SK-N-MC (cell line): ENCODE measurements at regions not wholly inside any gene's neighbourhood (a gene's known extent, or its start where the extent isn't known, plus 50 kb on each side); places are given as distances from the start of the nearest gene placed in this dataset.
"Not testable (repeated sequence)": the region's sequence is repeated elsewhere in the genome, so short reads cannot be mapped to it uniquely, and the experiment has no call there.

ENCODE experiments used
- DNase-seq: peaks from one replicate; pipeline ENCODE4 v3.0.0-alpha.2; 2011; ENCODE audit warnings: low read depth, low spot score
- H3K27ac ChIP-seq: fragments of 200-600 bp; sonication (generic); 2 replicates; pipeline ENCODE4 v1.5.1; 2016; ENCODE audit warnings: mixed run types
- H3K36me3 ChIP-seq: fragments of 200-600 bp; sonication (generic); 2 replicates; pipeline ENCODE4 v1.6.1; 2017; ENCODE audit warnings: antibody characterized with exemption, low read length, mixed read lengths; ENCODE audit not compliant: insufficient read depth
- H3K4me3 ChIP-seq: fragments of 200-600 bp; sonication (generic); 2 replicates; pipeline ENCODE4 v1.5.1; 2016
- H3K9ac ChIP-seq: fragments of 200-600 bp; sonication (generic); 2 replicates; pipeline ENCODE4 v1.8.0; 2017; ENCODE audit warnings: mixed run types, mixed read lengths; ENCODE audit not compliant: insufficient read length
- H3K9me3 ChIP-seq: fragments of 200-600 bp; sonication (generic); 2 replicates; pipeline ENCODE4 v1.6.1; 2017; ENCODE audit warnings: low read depth, mild to moderate bottlenecking, antibody characterized with exemption, low read length, moderate library complexity, mixed read lengths
- EZH2 ChIP-seq: fragments of 200-600 bp; sonication (generic); IDR thresholded peaks from one replicate; pipeline ENCODE4 v1.6.1; 2017; ENCODE audit warnings: antibody characterized with exemption
- FOXP2 ChIP-seq: optimal IDR thresholded peaks from 2 replicates; pipeline ENCODE3; 2011; ENCODE audit warnings: mild to moderate bottlenecking, moderate library complexity; ENCODE audit not compliant: insufficient read depth; ENCODE audit errors: extremely low read length, control extremely low read depth
- POLR2AphosphoS5 ChIP-seq: IDR thresholded peaks from 2 replicates; pipeline ENCODE4 v1.6.1; 2012; ENCODE audit warnings: mild to moderate bottlenecking, low read depth, low read length, borderline replicate concordance

DNA sequence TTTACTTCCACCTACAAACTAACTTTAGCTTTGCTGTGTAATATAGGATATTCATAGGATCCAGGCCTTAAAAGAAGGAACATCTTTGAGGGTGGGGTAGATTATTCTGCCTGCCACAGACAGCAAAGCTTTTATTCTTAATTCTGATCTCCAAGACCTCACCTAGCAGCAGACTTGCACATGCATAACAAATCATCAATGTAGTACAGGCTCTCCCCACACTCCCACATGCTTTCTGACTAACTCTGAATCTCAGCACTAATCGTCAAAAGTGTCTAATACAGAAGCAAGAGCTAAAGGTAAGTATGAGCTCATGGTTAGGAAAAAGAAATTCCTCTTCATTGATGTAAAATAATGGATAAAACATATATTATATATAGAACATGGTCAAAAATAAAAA lies 1468.5 kb upstream of the B3GALT2 start:
- Histone ChIP-seq H3K4me3 (no peak overlapping the region), H3K27ac (no peak overlapping the region), H3K9me3 (no peaks in the 10 kb centered on the region), H3K9ac (no peak overlapping the region), H3K36me3 (no peaks in the 10 kb centered on the region)
- no peak for DNase-seq
- TF ChIP-seq POLR2AphosphoS5 (no peak), EZH2 (no peak), FOXP2 (no peak)

DNA sequence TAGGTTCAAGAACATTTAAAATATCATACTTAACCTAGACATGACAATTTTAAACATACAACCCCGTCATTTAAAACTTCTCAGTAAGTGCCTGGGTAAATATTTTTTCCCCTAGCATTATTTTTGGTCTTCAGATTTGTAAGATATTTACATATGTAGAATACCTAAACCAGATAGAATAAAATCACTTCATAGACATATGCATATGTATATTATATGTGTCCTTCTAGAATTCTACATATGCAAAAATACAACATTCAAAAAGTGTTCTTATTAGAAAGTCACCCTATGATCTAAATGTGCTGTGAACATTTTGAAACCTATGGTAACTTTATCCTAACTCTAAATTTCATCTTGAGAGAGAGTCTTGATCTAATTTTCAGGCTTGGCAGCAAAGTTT lies 1467.0 kb upstream of the B3GALT2 start:
- H3K9me3 ChIP-seq: no peaks in the 10 kb centered on the region
- DNase-seq: no peak
- H3K36me3 ChIP-seq: no peaks in the 10 kb centered on the region
- TF ChIP-seq FOXP2: no peak
- no peak for TF ChIP-seq POLR2AphosphoS5
- TF ChIP-seq EZH2: no peak
- no peak overlapping the region for H3K27ac ChIP-seq
- no peak overlapping the region for H3K4me3 ChIP-seq
- no peak overlapping the region for H3K9ac ChIP-seq

DNA sequence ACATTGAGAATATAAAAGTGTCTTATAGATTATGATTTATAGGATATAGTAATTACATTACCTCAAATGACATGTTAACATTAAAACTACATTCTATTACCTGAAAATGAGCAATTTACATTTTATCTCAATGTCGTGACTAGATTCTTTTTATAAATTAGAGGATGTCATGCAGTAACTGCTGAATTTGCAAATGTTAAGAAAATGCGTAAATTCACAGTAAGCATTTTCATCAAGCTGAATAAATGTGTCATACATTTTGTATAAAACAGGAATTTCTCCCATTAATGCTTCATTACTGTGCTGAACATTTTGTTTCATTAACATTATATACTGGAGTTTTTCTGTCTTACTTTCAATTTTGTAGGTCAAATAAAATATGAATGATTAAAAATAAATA lies 1460.7 kb upstream of the B3GALT2 start:
- Histone ChIP-seq H3K27ac (no peak overlapping the region; the same call in 1 of the 2 replicates), H3K9ac (no peak overlapping the region), H3K4me3 (no peak overlapping the region), H3K9me3 (no peaks in the 10 kb centered on the region), H3K36me3 (no peaks in the 10 kb centered on the region)
- TF ChIP-seq POLR2AphosphoS5 (no peak), FOXP2 (no peak), EZH2 (no peak)
- no peak for DNase-seq

DNA sequence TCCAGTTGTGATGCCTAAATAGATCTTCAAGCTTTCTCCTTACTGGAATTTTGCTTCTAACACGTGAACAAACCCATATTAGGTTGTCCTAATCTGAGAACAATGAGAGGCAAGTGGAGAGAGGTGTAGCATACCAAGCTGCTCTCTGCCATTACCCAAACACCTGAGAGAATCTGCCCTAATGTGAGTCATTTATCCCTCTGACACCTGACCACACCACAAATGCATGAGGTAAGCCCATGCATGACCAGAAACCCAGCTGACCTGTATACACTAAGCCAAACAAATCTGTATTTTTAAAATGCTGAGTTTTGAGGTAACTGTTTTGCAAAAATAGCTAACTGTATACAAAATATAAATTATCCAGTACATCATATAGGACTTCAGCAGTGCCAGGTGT lies 1458.1 kb upstream of the B3GALT2 start:
- H3K4me3 ChIP-seq: no peak overlapping the region
- no peak for DNase-seq

DNA sequence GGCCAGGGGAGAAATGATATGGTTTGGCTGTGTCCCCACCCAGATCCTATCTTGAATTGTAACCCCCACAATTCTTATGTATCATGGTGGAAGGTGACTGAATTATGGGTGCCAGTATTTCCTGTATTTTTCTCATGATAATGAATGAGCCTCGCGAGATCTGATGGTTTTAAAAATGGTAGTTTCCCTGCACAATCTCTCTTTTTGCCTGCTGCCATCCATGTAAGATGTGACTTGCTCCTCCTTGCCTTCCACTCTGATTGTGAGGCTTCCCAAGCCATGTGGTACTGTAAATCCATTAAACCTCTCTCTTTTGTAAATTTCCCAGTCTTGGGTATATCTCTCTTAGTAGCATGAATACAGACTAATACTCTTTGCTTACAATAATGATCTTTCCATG lies 1453.9 kb upstream of the B3GALT2 start:
- no peak overlapping the region for H3K9ac ChIP-seq
- H3K36me3 ChIP-seq: no peaks in the 10 kb centered on the region
- no peak for DNase-seq
- H3K4me3 ChIP-seq: no peak overlapping the region
- H3K27ac ChIP-seq: no peak overlapping the region
- H3K9me3 ChIP-seq: no peaks in the 10 kb centered on the region
- no peak for TF ChIP-seq EZH2
- no peak for TF ChIP-seq POLR2AphosphoS5
- TF ChIP-seq FOXP2: no peak

More for the DNA sequence above, 1458.1 kb upstream of the B3GALT2 start:
- Histone ChIP-seq H3K27ac (no peak overlapping the region), H3K9me3 (no peaks in the 10 kb centered on the region), H3K9ac (no peak overlapping the region), H3K36me3 (no peaks in the 10 kb centered on the region)
- TF ChIP-seq POLR2AphosphoS5: no peak

DNA sequence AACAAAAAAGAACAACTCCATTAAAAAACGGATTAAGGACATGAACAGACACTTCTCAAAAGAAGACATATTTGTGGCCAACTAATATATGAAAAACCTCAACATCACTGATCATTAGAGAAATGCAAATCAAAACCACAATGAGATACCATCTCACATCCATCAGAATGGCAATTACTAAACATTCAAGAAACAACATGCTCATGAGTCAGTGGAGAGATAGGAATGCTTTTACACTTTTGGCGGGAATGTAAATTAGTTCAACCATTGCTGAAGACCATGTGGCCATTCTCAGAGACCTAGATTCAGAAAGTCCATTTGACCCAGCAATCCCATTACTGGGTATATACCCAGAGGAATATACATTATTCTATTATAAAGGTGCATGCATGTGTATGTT lies 1442.6 kb upstream of the B3GALT2 start:
- no peak overlapping the region for H3K9ac ChIP-seq
- DNase-seq: no peak
- H3K36me3 ChIP-seq: no peaks in the 10 kb centered on the region
- no peak overlapping the region for H3K4me3 ChIP-seq
- TF ChIP-seq FOXP2 (no peak), POLR2AphosphoS5 (no peak), EZH2 (no peak)
- H3K9me3 ChIP-seq: no peaks in the 10 kb centered on the region
- no peak overlapping the region for H3K27ac ChIP-seq

DNA sequence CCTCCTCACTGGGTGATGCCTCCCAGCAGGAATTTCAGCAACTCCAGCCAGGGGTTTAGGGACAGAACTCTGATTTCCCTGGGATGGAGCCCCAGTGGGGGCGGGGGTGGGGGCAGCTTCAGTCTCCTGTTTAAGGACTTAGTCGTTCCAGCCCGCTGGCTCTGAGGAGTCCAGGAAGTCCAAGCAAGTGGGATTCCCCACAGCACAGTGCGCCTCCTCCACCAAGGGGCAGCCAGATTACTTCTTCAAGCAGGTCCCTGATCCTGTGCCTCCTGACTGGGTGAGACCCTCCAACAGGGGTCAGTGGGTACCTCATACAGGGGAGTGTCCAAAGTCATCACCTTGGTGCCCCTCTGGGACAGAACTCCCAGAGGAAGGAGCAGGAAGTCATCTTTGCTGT lies 1438.4 kb upstream of the B3GALT2 start:
- TF ChIP-seq POLR2AphosphoS5: no peak
- TF ChIP-seq EZH2: no peak
- H3K4me3 ChIP-seq: no peak overlapping the region

DNA sequence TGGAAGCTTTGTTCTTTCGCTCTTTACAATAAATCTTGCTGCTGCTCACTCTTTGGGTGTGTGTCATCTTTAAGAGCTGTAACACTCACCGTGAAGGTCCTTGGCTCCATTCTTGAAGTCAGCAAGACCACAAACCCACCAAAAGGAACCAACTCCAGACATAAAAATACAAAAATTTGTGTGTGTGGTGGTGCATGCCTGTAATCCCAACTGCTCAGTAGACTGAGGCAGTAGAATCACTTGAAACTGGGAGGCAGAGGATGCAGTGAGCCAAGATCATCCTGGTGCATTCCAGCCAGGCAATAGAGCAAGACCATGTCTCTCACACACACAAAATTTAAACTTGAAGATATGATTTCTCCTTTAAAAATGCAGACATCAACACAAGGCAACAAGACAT lies 1431.7 kb upstream of the B3GALT2 start:
- no peak for DNase-seq
- no peak overlapping the region for H3K4me3 ChIP-seq
- no peaks in the 10 kb centered on the region for H3K9me3 ChIP-seq
- H3K9ac ChIP-seq: no peak overlapping the region
- TF ChIP-seq POLR2AphosphoS5: no peak
- no peak for TF ChIP-seq FOXP2
- TF ChIP-seq EZH2: no peak
- no peaks in the 10 kb centered on the region for H3K36me3 ChIP-seq
- H3K27ac ChIP-seq: no peak overlapping the region

More for the DNA sequence above, 1438.4 kb upstream of the B3GALT2 start:
- no peak overlapping the region for H3K9ac ChIP-seq
- no peak overlapping the region for H3K27ac ChIP-seq
- H3K9me3 ChIP-seq: no peaks in the 10 kb centered on the region
- H3K36me3 ChIP-seq: no peaks in the 10 kb centered on the region
- no peak for DNase-seq

- H3K36me3 ChIP-seq, H3K4me3 ChIP-seq, H3K27ac ChIP-seq, H3K9me3 ChIP-seq, H3K9ac ChIP-seq, DNase-seq: not testable (repeated sequence)
Observed at GRCh38 chr1:194617272-194617671, 1430.9 kb upstream of the B3GALT2 start.
